ENCODE measurements at regions not wholly inside any gene's neighbourhood (a gene's known extent, or its start where the extent isn't known, plus 50 kb on each side); places are given as distances from the start of the nearest gene placed in this dataset.

DNA sequence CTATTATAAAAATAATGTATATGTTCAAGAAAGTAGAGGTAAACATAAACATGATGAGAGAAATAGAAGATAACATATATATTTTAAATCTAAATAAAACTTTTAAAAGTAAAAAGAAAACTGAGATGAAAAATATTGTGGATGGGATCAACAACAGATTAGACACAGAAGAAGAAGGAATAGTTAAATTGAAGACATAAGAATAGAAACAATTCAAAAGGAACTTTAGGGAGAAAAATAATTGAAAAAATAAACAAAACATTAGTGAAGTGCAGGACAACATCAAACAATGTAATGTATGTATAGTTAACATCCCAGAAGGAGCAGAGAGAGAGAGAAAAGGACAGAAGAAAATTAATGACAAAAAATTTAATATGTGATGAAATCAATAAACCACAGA lies 228.1 kb upstream of the TNRC6C start:
- H3K36me3 ChIP-seq (ENCODE audit: control insufficient read depth in 4 of 4, insufficient read depth in 3 of 4, low read depth in 1 of 4, low read length in 3 of 4): no peaks in the 10 kb centered on the region
- peaks cover 0 to 17% (median 5%) of the 10 kb centered on the region in 4 donors for H3K27me3 ChIP-seq (ENCODE audit: control insufficient read depth in 4 of 4, insufficient read depth in 4 of 4, low read length in 3 of 4)
- H3K27ac ChIP-seq (ENCODE audit: low read depth in 1 of 2, low read length in 2 of 2): no peak overlapping the region
- no peak overlapping the region for H3K4me3 ChIP-seq (ENCODE audit: low read depth in 1 of 3, low read length in 3 of 3)
- H3K9ac ChIP-seq (ENCODE audit: low read depth in 1 of 2, low read length in 2 of 2): no peak overlapping the region
- no peak for TF ChIP-seq FOXA1 (IDR thresholded peaks at IDR 0.05)
- no peak for TF ChIP-seq HNF4G (IDR thresholded peaks at IDR 0.05)
- TF ChIP-seq, protein P1, sequence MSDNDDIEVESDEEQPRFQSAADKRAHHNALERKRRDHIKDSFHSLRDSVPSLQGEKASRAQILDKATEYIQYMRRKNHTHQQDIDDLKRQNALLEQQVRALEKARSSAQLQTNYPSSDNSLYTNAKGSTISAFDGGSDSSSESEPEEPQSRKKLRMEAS (IDR thresholded peaks at IDR 0.05): no peak
- TF ChIP-seq, protein P2, sequence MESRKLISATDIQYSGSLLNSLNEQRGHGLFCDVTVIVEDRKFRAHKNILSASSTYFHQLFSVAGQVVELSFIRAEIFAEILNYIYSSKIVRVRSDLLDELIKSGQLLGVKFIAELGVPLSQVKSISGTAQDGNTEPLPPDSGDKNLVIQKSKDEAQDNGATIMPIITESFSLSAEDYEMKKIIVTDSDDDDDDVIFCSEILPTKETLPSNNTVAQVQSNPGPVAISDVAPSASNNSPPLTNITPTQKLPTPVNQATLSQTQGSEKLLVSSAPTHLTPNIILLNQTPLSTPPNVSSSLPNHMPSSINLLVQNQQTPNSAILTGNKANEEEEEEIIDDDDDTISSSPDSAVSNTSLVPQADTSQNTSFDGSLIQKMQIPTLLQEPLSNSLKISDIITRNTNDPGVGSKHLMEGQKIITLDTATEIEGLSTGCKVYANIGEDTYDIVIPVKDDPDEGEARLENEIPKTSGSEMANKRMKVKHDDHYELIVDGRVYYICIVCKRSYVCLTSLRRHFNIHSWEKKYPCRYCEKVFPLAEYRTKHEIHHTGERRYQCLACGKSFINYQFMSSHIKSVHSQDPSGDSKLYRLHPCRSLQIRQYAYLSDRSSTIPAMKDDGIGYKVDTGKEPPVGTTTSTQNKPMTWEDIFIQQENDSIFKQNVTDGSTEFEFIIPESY (IDR thresholded peaks at IDR 0.05): no peak
- TF ChIP-seq, protein P3, sequence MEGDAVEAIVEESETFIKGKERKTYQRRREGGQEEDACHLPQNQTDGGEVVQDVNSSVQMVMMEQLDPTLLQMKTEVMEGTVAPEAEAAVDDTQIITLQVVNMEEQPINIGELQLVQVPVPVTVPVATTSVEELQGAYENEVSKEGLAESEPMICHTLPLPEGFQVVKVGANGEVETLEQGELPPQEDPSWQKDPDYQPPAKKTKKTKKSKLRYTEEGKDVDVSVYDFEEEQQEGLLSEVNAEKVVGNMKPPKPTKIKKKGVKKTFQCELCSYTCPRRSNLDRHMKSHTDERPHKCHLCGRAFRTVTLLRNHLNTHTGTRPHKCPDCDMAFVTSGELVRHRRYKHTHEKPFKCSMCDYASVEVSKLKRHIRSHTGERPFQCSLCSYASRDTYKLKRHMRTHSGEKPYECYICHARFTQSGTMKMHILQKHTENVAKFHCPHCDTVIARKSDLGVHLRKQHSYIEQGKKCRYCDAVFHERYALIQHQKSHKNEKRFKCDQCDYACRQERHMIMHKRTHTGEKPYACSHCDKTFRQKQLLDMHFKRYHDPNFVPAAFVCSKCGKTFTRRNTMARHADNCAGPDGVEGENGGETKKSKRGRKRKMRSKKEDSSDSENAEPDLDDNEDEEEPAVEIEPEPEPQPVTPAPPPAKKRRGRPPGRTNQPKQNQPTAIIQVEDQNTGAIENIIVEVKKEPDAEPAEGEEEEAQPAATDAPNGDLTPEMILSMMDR (IDR thresholded peaks at IDR 0.05; ENCODE audit: low read depth, low read length, missing input control): no peak
- TF ChIP-seq, protein P4, sequence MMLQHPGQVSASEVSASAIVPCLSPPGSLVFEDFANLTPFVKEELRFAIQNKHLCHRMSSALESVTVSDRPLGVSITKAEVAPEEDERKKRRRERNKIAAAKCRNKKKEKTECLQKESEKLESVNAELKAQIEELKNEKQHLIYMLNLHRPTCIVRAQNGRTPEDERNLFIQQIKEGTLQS (IDR thresholded peaks at IDR 0.05): no peak
- TF ChIP-seq SP1 (IDR thresholded peaks at IDR 0.05): no peak
- TF ChIP-seq FOXA2 (IDR thresholded peaks at IDR 0.05): no peak
- no peak for TF ChIP-seq RAD21 (IDR thresholded peaks at IDR 0.05)
- no peak for TF ChIP-seq YY1 (IDR thresholded peaks at IDR 0.05)
- TF ChIP-seq RXRA (IDR thresholded peaks at IDR 0.05): no peak
- no peak for TF ChIP-seq JUND (IDR thresholded peaks at IDR 0.05)
- TF ChIP-seq TAF1 (conservative IDR thresholded peaks at IDR 0.05): no peak
- no peak for TF ChIP-seq NR2F2 (IDR thresholded peaks at IDR 0.05)
- TF ChIP-seq HNF4A (conservative IDR thresholded peaks at IDR 0.05): no peak
- no peak for TF ChIP-seq GABPA (IDR thresholded peaks at IDR 0.05 in 1 of 2, conservative IDR thresholded peaks at IDR 0.05 in 1 of 2)
- peaks cover 0 to 9% (median 4%) of the 10 kb centered on the region in 4 donors for H3K9me3 ChIP-seq (ENCODE audit: control insufficient read depth in 4 of 4, low read length in 3 of 4)
- no peaks in the 10 kb centered on the region for H3K4me1 ChIP-seq (ENCODE audit: control insufficient read depth in 4 of 4, insufficient read depth in 4 of 4, low read length in 3 of 4)
- no peak for DNase-seq (ENCODE audit: low spot score)

DNA sequence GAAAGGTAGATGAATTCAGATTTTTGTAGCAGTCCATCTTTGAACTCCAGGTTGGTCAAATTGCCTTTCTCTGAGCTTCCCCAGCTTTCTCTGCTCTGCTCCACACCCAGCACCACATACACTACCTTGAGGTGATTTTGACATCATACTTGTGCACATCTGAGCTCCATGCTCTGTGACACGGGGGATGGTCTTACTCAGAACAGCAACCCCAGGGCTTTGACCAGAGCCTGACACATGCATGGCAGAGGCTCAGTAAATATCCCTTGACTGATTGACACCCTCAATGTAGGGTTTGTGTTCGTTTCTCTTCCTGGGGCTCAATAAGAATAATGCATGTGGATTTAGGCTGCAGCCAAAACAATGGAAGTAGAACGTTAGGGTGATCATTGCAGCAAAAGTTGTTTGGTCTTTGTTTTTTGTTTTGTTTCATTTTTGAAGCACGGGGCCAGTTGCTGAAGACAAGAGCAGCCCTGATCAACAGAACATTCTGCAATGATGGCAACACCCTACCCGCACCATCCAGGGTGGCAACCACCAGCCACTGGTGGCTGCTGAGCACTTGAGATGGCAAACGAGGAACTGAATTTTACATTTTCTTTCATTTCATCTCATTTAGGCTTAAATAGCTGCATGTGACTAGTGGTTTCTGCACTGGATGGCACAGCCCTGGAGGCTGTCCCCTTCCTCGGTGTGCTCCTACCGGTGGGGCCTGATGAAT lies 224.8 kb upstream of the TNRC6C start:
- H3K9ac ChIP-seq (ENCODE audit: low read depth in 1 of 2, low read length in 2 of 2): no peak overlapping the region
- H3K9me3 ChIP-seq (ENCODE audit: control insufficient read depth in 4 of 4, low read length in 3 of 4): peaks cover 0 to 9% (median 4%) of the 10 kb centered on the region in 4 donors
- H3K36me3 ChIP-seq (ENCODE audit: control insufficient read depth in 4 of 4, insufficient read depth in 3 of 4, low read depth in 1 of 4, low read length in 3 of 4): no peaks in the 10 kb centered on the region
- H3K27ac ChIP-seq (ENCODE audit: low read depth in 1 of 2, low read length in 2 of 2): peak overlapping the region in 1 of 2 donors; percentile 41
- H3K4me3 ChIP-seq (ENCODE audit: low read depth in 1 of 3, low read length in 3 of 3): no peak overlapping the region
- WGBS: 68% methylated on average over 8 of the region's 8 CpGs
- H3K4me1 ChIP-seq (ENCODE audit: control insufficient read depth in 4 of 4, insufficient read depth in 4 of 4, low read length in 3 of 4): no peaks in the 10 kb centered on the region
- H3K27me3 ChIP-seq (ENCODE audit: control insufficient read depth in 4 of 4, insufficient read depth in 4 of 4, low read length in 3 of 4): peaks cover 3 to 13% (median 6%) of the 10 kb centered on the region in 4 donors
- TF ChIP-seq FOXA2 (IDR thresholded peaks at IDR 0.05): no peak
- DNase-seq (ENCODE audit: low spot score): no peak

Data from liver (tissue), 8 donors.